Upper lobe of left lung (tissue), 6 donors: ENCODE measurements at regions not wholly inside any gene's neighbourhood (a gene's known extent, or its start where the extent isn't known, plus 50 kb on each side); places are given as distances from the start of the nearest gene placed in this dataset.

Source experiments
- ATAC-seq, 2 donors: fragments of 200-7000 bp; cut with Tn5 transposase; one replicate each; pipeline ENCODE4 v1.9.1; 2022; ENCODE audit warnings: mild to moderate bottlenecking in 2 of 2, moderate library complexity in 2 of 2; ENCODE audit not compliant: low FRiP score in 2 of 2
- DNase-seq, 2 donors: peaks; one replicate each; pipeline ENCODE4 v3.0.0-alpha.2; 2019 to 2020
- H3K27ac ChIP-seq, 4 donors: fragments of 200-600 bp; sonication (generic); one replicate each; pipeline ENCODE4 v1.5.1; 2016 to 2019
- H3K27me3 ChIP-seq, 4 donors: fragments of 200-600 bp; sonication (generic); one replicate each; pipeline ENCODE4 v1.5.1; 2017 to 2019
- H3K36me3 ChIP-seq, 4 donors: fragments of 200-600 bp; sonication (generic); one replicate each; pipeline ENCODE4 v1.5.1; 2016 to 2019
- H3K4me1 ChIP-seq, 4 donors: fragments of 200-600 bp; sonication (generic); one replicate each; pipeline ENCODE4 v1.5.1; 2018 to 2019
- H3K4me3 ChIP-seq, 4 donors: fragments of 200-600 bp; sonication (generic); one replicate each; pipeline ENCODE4 v1.5.1; 2017 to 2019; ENCODE audit warnings: mild to moderate bottlenecking in 2 of 4, moderate library complexity in 1 of 4
- H3K9me3 ChIP-seq, 4 donors: fragments of 200-600 bp; sonication (generic); one replicate each; pipeline ENCODE4 v1.5.1; 2018 to 2019
- CTCF ChIP-seq, 6 experiments: fragments of 450-650 bp in 4 of 6; fragments of 200-600 bp in 2 of 6; sonication (generic) in 2 of 6; IDR thresholded peaks; one replicate each; pipeline ENCODE4 v1.5.1; 2016 to 2019; ENCODE audit warnings: antibody characterized with exemption in 6 of 6
- EP300 ChIP-seq, 4 donors: sonication (generic); formaldehyde crosslinking; IDR thresholded peaks; one replicate each; pipeline ENCODE4 v1.5.1; 2017; ENCODE audit warnings: antibody characterized with exemption in 4 of 4, control low read depth in 2 of 4
- POLR2A ChIP-seq, 4 donors: fragments of 450-650 bp; IDR thresholded peaks; one replicate each; pipeline ENCODE4 v1.5.1; 2016 to 2017; ENCODE audit warnings: antibody characterized with exemption in 4 of 4, mild to moderate bottlenecking in 2 of 4
- POLR2AphosphoS5 ChIP-seq, 2 donors: sonication (generic); formaldehyde crosslinking; IDR thresholded peaks; one replicate each; pipeline ENCODE4 v1.5.1; 2017; ENCODE audit warnings: antibody characterized with exemption in 2 of 2
- WGBS, 2 donors: methylation state at CpG; one replicate each; pipeline ENCODE4 v1.1.5; 2017 to 2018; 5-methylcytosine and 5-hydroxymethylcytosine counted together
- donor health status: DM: no; HTN: no; CAD: no; lungs with moderate emphysema.
- donor health status: DM: no; HTN: yes; CAD: no; lungs with severe emphysema.

GRCh38 chr9:110140276-110140675, 67.7 kb downstream of the C9orf152 start:
- H3K4me1 ChIP-seq, result peaks cover 32 to 72% (median 48%) of the 10 kb centered on the region in 4 donors
- H3K36me3 ChIP-seq, result peaks cover 0 to 42% (median 27%) of the 10 kb centered on the region in 4 donors
- no peaks in the 10 kb centered on the region for H3K27me3 ChIP-seq
- H3K27ac ChIP-seq, result peak overlapping the region in 2 of 4 donors; percentile 23 to 54
- TF ChIP-seq POLR2A (IDR thresholded peaks at IDR 0.05) (no peak), CTCF (IDR thresholded peaks at IDR 0.05) (no peak), POLR2AphosphoS5 (IDR thresholded peaks at IDR 0.05) (no peak)
- H3K9me3 ChIP-seq, result no peaks in the 10 kb centered on the region
- H3K4me3 ChIP-seq, result no peak overlapping the region
- ATAC-seq (no peak), DNase-seq (no peak)
- WGBS, 2 donors, result 77 to 81% methylated on average over 4 of the region's 4 CpGs

- DNase-seq, result peak in 1 of 2 donors; percentile 49
Observed at GRCh38 chr9:110141227-110141793, 66.6 kb downstream of the C9orf152 start.

GRCh38 chr9:110142253-110142652, 65.7 kb downstream of the C9orf152 start:
- WGBS, 2 donors, result 85 to 98% methylated on average over 3 of the region's 3 CpGs
- Histone ChIP-seq H3K4me1 (peaks cover 32 to 68% (median 44%) of the 10 kb centered on the region in 4 donors), H3K27me3 (no peaks in the 10 kb centered on the region), H3K27ac (peak overlapping the region in 2 of 4 donors; percentile 26 to 60), H3K36me3 (peaks cover 0 to 28% (median 17%) of the 10 kb centered on the region in 4 donors), H3K9me3 (no peaks in the 10 kb centered on the region), H3K4me3 (no peak overlapping the region)
- no peak for ATAC-seq
- DNase-seq, result no peak
- TF ChIP-seq EP300 (IDR thresholded peaks at IDR 0.05) (no peak), POLR2A (IDR thresholded peaks at IDR 0.05) (no peak), CTCF (IDR thresholded peaks at IDR 0.05) (no peak), POLR2AphosphoS5 (IDR thresholded peaks at IDR 0.05) (no peak)

More at GRCh38 chr9:110141227-110141793, 66.6 kb downstream of the C9orf152 start:
- Histone ChIP-seq H3K36me3 (peaks cover 0 to 38% (median 25%) of the 10 kb centered on the region in 4 donors), H3K9me3 (no peaks in the 10 kb centered on the region), H3K27ac (peak overlapping the region; percentile 7 to 54 (median 38)), H3K4me3 (no peak overlapping the region), H3K27me3 (no peaks in the 10 kb centered on the region), H3K4me1 (peaks cover 32 to 66% (median 46%) of the 10 kb centered on the region in 4 donors)
- TF ChIP-seq POLR2AphosphoS5 (IDR thresholded peaks at IDR 0.05), result peak in 1 of 2 donors; percentile 49
- TF ChIP-seq EP300 (IDR thresholded peaks at IDR 0.05), result peak in 1 of 4 donors; percentile 15
- no peak for TF ChIP-seq POLR2A (IDR thresholded peaks at IDR 0.05)
- no peak for TF ChIP-seq CTCF (IDR thresholded peaks at IDR 0.05)
- peak in 1 of 2 donors; percentile 71 for ATAC-seq
- 23 to 37% methylated on average over 7 of the region's 7 CpGs for WGBS, 2 donors

- peaks cover 0 to 21% (median 10%) of the 10 kb centered on the region in 4 donors for H3K36me3 ChIP-seq
- TF ChIP-seq CTCF (IDR thresholded peaks at IDR 0.05) (peak in 1 of 6 experiments; percentile 20), EP300 (IDR thresholded peaks at IDR 0.05) (no peak)
- peak overlapping the region in 3 of 4 donors; percentile 21 to 43 (median 32) for H3K27ac ChIP-seq
- WGBS, 2 donors, result 80 to 82% methylated on average over 3 of the region's 3 CpGs
- peaks cover 32 to 68% (median 46%) of the 10 kb centered on the region in 4 donors for H3K4me1 ChIP-seq
- ATAC-seq (no peak), DNase-seq (no peak)
- no peaks in the 10 kb centered on the region for H3K9me3 ChIP-seq
- H3K4me3 ChIP-seq, result no peak overlapping the region
- no peaks in the 10 kb centered on the region for H3K27me3 ChIP-seq
Observed at GRCh38 chr9:110142868-110143481, 65.0 kb downstream of the C9orf152 start.
